Uterus (tissue), 2 donors: ENCODE measurements at regions not wholly inside any gene's neighbourhood (a gene's known extent, or its start where the extent isn't known, plus 50 kb on each side); places are given as distances from the start of the nearest gene placed in this dataset.

Experiments used
- POLR2A ChIP-seq, 2 donors: fragments of 450-650 bp; IDR thresholded peaks; one replicate each; pipeline ENCODE4 v1.6.1; 2016; ENCODE audit warnings: antibody characterized with exemption in 2 of 2, mild to moderate bottlenecking in 1 of 2, moderate library complexity in 1 of 2
- TF ChIP-seq, protein P1 (sequence below), 4 experiments: fragments of 200-600 bp in 2 of 4; fragments of 450-650 bp in 2 of 4; sonication (generic) in 2 of 4; IDR thresholded peaks; one replicate each; pipeline ENCODE4 v1.5.1; 2016 to 2019; ENCODE audit warnings: antibody characterized with exemption in 4 of 4, mild to moderate bottlenecking in 2 of 4, moderate library complexity in 1 of 4

DNA sequence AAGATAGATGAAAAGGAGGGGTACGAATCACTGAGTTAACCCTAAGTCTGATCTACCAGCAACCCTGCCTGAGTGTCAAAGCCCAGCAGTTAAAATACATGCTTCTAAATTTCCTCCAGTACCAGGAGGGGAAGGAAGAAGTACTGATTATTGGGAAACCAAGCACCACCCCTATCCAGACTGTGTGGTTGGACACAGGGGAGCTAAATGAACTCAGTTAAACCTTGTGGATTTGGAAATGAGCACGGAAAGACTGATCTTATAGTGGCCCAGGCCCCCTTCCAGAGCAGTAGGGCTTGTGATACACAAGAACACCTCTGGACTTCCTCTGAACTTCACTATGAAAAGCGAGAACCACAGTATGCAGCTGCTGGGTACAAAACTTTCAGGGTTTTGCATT, 585.6 kb downstream of the MAFB start:
- TF ChIP-seq, protein P1, sequence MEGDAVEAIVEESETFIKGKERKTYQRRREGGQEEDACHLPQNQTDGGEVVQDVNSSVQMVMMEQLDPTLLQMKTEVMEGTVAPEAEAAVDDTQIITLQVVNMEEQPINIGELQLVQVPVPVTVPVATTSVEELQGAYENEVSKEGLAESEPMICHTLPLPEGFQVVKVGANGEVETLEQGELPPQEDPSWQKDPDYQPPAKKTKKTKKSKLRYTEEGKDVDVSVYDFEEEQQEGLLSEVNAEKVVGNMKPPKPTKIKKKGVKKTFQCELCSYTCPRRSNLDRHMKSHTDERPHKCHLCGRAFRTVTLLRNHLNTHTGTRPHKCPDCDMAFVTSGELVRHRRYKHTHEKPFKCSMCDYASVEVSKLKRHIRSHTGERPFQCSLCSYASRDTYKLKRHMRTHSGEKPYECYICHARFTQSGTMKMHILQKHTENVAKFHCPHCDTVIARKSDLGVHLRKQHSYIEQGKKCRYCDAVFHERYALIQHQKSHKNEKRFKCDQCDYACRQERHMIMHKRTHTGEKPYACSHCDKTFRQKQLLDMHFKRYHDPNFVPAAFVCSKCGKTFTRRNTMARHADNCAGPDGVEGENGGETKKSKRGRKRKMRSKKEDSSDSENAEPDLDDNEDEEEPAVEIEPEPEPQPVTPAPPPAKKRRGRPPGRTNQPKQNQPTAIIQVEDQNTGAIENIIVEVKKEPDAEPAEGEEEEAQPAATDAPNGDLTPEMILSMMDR (IDR thresholded peaks at IDR 0.05) = no peak
- no peak for TF ChIP-seq POLR2A (IDR thresholded peaks at IDR 0.05)
